ENCODE measurements at regions not wholly inside any gene's neighbourhood (a gene's known extent, or its start where the extent isn't known, plus 50 kb on each side); places are given as distances from the start of the nearest gene placed in this dataset.
A peak's percentile ranks its signal among the peaks of the same experiment; 100 is the strongest.

DNA sequence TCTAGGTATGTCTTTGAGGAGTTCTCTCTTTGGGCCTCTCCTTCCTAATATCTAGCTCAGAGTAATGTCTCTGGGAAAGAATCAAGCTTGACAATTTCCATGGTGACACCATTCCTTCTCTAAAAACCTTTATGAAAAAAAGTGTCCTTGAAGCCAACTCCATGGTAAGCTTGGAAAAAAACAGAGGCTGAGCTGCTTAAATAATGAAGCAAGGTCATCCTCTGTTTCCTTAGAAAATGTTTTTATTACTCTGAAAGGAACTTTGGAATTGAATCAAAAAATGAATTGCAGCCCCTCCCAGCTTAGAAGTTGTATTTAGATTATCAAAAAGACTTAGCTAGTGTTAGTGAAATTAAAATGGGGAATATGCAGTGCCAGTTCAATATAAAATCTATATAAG, 166.1 kb upstream of the KITLG start:
- H3K9me3 ChIP-seq: no peaks in the 10 kb centered on the region

DNA sequence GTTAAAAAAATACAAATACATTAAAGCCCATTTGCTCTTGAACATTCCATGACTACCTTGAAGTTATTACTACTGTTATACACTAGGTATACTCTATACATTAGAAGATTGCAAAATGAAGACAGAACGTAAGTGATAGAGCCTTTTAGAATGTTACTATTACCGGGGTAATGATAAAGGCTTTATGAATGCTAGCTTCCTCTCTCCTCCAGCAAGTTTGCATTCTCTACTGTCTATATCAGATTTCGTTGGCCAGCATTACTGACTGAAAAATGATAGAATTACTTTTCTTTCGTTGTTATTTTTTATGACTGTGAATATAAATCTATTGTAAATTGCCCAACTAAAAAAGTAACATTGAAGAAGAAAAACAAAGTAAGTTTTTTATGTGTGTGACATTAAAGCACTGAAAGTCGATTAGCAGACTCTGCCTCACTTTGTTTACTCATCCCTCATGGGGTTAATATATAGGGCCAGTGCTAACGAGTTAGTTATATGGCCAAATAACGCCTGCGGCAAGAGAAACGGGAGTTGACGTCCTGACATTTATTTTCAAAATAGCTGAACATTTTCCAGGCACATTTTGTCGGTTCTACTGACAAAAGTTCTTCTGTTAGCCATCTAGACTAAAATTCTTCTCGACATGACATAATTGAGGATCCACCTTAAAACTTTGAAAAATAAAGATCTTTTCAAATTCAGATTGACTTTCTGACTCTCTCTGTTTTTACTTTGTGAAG, 163.8 kb upstream of the KITLG start:
- no peak overlapping the region for H3K4me3 ChIP-seq
- WGBS, 2 donors: 82 to 88% methylated on average over 12 of the region's 12 CpGs
- no peaks in the 10 kb centered on the region for H3K36me3 ChIP-seq
- peaks cover 0 to 4% (median 1%) of the 10 kb centered on the region in 4 donors for H3K4me1 ChIP-seq
- ATAC-seq (ENCODE audit: low FRiP score in 2 of 2) (no peak), DNase-seq (no peak)
- H3K27ac ChIP-seq: no peak overlapping the region
- H3K9me3 ChIP-seq: no peaks in the 10 kb centered on the region
- TF ChIP-seq POLR2AphosphoS5 (IDR thresholded peaks at IDR 0.05): no peak
- no peaks in the 10 kb centered on the region for H3K27me3 ChIP-seq

More for the DNA sequence above, 166.1 kb upstream of the KITLG start:
- ATAC-seq (ENCODE audit: low FRiP score in 2 of 2) (peak in 1 of 2 donors; percentile 49), DNase-seq (no peak)
- Histone ChIP-seq H3K4me3 (no peak overlapping the region), H3K4me1 (peaks cover 0 to 4% (median 1%) of the 10 kb centered on the region in 4 donors), H3K36me3 (no peaks in the 10 kb centered on the region), H3K27me3 (no peaks in the 10 kb centered on the region), H3K27ac (no peak overlapping the region)
- TF ChIP-seq POLR2A (IDR thresholded peaks at IDR 0.05) (no peak), POLR2AphosphoS5 (IDR thresholded peaks at IDR 0.05) (no peak), EP300 (IDR thresholded peaks at IDR 0.05) (no peak)
- TF ChIP-seq, protein P1, sequence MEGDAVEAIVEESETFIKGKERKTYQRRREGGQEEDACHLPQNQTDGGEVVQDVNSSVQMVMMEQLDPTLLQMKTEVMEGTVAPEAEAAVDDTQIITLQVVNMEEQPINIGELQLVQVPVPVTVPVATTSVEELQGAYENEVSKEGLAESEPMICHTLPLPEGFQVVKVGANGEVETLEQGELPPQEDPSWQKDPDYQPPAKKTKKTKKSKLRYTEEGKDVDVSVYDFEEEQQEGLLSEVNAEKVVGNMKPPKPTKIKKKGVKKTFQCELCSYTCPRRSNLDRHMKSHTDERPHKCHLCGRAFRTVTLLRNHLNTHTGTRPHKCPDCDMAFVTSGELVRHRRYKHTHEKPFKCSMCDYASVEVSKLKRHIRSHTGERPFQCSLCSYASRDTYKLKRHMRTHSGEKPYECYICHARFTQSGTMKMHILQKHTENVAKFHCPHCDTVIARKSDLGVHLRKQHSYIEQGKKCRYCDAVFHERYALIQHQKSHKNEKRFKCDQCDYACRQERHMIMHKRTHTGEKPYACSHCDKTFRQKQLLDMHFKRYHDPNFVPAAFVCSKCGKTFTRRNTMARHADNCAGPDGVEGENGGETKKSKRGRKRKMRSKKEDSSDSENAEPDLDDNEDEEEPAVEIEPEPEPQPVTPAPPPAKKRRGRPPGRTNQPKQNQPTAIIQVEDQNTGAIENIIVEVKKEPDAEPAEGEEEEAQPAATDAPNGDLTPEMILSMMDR (IDR thresholded peaks at IDR 0.05): no peak

DNA sequence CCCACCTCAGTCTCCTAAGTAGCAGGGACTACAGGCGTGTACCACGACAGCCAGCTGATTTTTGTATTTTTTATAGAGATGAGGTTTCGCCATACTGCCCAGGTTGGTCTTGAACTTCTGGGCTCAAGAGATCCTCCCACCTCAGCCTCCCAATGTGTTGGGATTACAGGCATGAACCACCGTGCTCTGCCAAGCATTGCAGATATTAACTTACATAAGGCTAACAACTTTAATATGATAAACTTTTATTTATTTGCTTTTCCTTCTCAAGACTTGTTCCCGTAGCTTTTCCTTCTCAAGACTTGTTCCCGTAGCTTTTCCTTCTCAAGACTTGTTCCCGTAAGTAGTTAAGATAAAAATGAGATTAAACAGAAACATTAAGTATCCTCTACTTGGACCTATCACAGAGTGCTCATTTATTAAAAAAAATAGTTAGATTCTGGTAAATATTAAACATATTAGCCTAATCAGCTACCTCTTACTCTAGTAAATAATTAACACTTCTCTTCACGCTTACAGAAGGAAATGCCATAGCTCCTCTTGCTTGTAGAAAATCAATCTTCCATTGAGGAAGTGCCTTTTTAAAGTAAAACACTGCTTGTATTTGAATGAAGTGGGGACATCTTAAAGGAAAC, 157.7 kb upstream of the KITLG start:
- TF ChIP-seq EP300 (IDR thresholded peaks at IDR 0.05) (peak in 3 of 4 donors; percentile 39 to 86 (median 71)), POLR2AphosphoS5 (IDR thresholded peaks at IDR 0.05) (no peak)
- H3K4me1 ChIP-seq: peaks cover 0 to 5% (median 0%) of the 10 kb centered on the region in 4 donors
- DNase-seq: peak in 1 of 2 donors; percentile 24
- H3K27me3 ChIP-seq: no peaks in the 10 kb centered on the region
- WGBS, 2 donors: 70 to 73% methylated on average over 8 of the region's 8 CpGs
- no peak overlapping the region for H3K27ac ChIP-seq
- H3K4me3 ChIP-seq: no peak overlapping the region
- no peaks in the 10 kb centered on the region for H3K36me3 ChIP-seq
- ATAC-seq (ENCODE audit: low FRiP score in 2 of 2): peak in 1 of 2 donors; percentile 34
- H3K9me3 ChIP-seq: no peaks in the 10 kb centered on the region

DNA sequence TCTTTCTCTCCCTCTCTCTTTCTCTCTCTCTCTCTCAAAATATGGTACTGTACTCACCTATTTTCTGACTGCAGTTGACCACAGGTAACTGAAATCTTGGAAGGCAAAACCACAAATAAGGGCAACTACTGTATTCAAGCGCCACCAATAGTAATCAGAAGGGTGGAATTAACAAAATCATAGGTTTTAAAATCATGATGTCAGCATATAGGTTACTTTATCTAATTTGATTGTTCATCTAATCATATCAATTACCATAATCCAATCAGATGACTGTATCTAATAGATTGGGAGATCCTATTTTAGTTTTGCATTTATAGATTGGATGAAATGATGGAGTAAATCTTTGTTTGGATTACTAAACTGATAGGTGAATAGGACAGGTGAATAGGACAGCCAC, 155.8 kb upstream of the KITLG start:
- no peaks in the 10 kb centered on the region for H3K9me3 ChIP-seq
- H3K27ac ChIP-seq: no peak overlapping the region
- H3K36me3 ChIP-seq: no peaks in the 10 kb centered on the region
- WGBS, 2 donors: 62 to 91% methylated on average over 1 of the region's 1 CpG
- H3K4me1 ChIP-seq: peaks cover 0 to 5% (median 0%) of the 10 kb centered on the region in 4 donors
- no peaks in the 10 kb centered on the region for H3K27me3 ChIP-seq
- ATAC-seq (ENCODE audit: low FRiP score in 2 of 2) (no peak), DNase-seq (no peak)
- H3K4me3 ChIP-seq: no peak overlapping the region
- no peak for TF ChIP-seq EP300 (IDR thresholded peaks at IDR 0.05)
- TF ChIP-seq, protein P1 (IDR thresholded peaks at IDR 0.05): no peak
- no peak for TF ChIP-seq POLR2AphosphoS5 (IDR thresholded peaks at IDR 0.05)

DNA sequence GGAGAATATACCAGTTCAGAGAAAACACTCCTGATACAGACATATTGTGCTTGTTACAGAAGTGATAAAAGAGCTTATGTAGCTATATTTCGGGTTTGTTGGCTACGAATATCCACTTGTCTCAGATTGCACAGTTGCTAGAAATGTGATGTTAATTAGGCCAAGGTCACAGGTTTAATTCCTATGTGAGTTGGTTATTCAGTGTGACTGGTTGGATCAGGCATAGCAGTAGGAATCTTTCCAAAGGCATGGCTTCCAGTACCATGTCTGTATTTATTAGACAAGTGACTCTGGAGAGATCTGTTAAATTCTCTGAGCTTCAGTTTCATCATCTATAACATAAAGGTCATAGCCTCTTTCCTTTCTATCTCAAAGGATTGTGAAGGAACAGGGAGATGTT, 152.7 kb upstream of the KITLG start:
- 79 to 95% methylated on average over 2 of the region's 2 CpGs for WGBS, 2 donors

More for the DNA sequence above, 152.7 kb upstream of the KITLG start:
- Histone ChIP-seq H3K36me3 (no peaks in the 10 kb centered on the region), H3K4me1 (no peaks in the 10 kb centered on the region), H3K4me3 (no peak overlapping the region), H3K27ac (no peak overlapping the region), H3K27me3 (no peaks in the 10 kb centered on the region), H3K9me3 (no peaks in the 10 kb centered on the region)
- TF ChIP-seq, protein P1 (IDR thresholded peaks at IDR 0.05): no peak
- TF ChIP-seq EP300 (IDR thresholded peaks at IDR 0.05) (no peak), POLR2A (IDR thresholded peaks at IDR 0.05) (no peak), POLR2AphosphoS5 (IDR thresholded peaks at IDR 0.05) (no peak)
- DNase-seq (no peak), ATAC-seq (ENCODE audit: low FRiP score in 2 of 2) (no peak)
